ENCODE measurements at regions not wholly inside any gene's neighbourhood (a gene's known extent, or its start where the extent isn't known, plus 50 kb on each side); places are given as distances from the start of the nearest gene placed in this dataset.

- no peaks in the 10 kb centered on the region for H3K4me1 Mint-ChIP-seq
- no peaks in the 10 kb centered on the region for H3K36me3 Mint-ChIP-seq (ENCODE audit: low read depth)
- H3K27me3 Mint-ChIP-seq (ENCODE audit: low read depth), result peaks cover 44% of the 10 kb centered on the region
- no peaks in the 10 kb centered on the region for H3K9me3 Mint-ChIP-seq
- no peak overlapping the region for H3K27ac Mint-ChIP-seq
- no peak for TF ChIP-seq CTCF (IDR thresholded peaks at IDR 0.05; ENCODE audit: unreplicated experiment in 3 of 3)
- H3K4me3 Mint-ChIP-seq, result no peak overlapping the region
Measured at GRCh38 chr22:49266561-49267519, 560.8 kb downstream of the BRD1 start.

GRCh38 chr22:49264696-49265095, 563.0 kb downstream of the BRD1 start:
- no peak overlapping the region for H3K4me3 Mint-ChIP-seq
- no peak for TF ChIP-seq CTCF (IDR thresholded peaks at IDR 0.05; ENCODE audit: unreplicated experiment in 3 of 3)
- no peak overlapping the region for H3K27ac Mint-ChIP-seq
- H3K36me3 Mint-ChIP-seq (ENCODE audit: low read depth), result no peaks in the 10 kb centered on the region
- no peaks in the 10 kb centered on the region for H3K4me1 Mint-ChIP-seq
- H3K9me3 Mint-ChIP-seq, result no peaks in the 10 kb centered on the region
- H3K27me3 Mint-ChIP-seq (ENCODE audit: low read depth), result peaks cover 44% of the 10 kb centered on the region

GRCh38 chr22:49263101-49263500, 564.6 kb downstream of the BRD1 start:
- Mint-ChIP-seq H3K4me3 (no peak overlapping the region), H3K36me3 (ENCODE audit: low read depth) (no peaks in the 10 kb centered on the region), H3K4me1 (no peaks in the 10 kb centered on the region), H3K27ac (no peak overlapping the region), H3K27me3 (ENCODE audit: low read depth) (peaks cover 41% of the 10 kb centered on the region), H3K9me3 (no peaks in the 10 kb centered on the region)
- no peak for TF ChIP-seq CTCF (IDR thresholded peaks at IDR 0.05; ENCODE audit: unreplicated experiment in 3 of 3)

GRCh38 chr22:49262167-49262566, 565.5 kb downstream of the BRD1 start:
- no peaks in the 10 kb centered on the region for H3K9me3 Mint-ChIP-seq
- H3K36me3 Mint-ChIP-seq (ENCODE audit: low read depth), result no peaks in the 10 kb centered on the region
- peaks cover 40% of the 10 kb centered on the region for H3K27me3 Mint-ChIP-seq (ENCODE audit: low read depth)
- no peak overlapping the region for H3K27ac Mint-ChIP-seq
- H3K4me1 Mint-ChIP-seq, result no peaks in the 10 kb centered on the region
- TF ChIP-seq CTCF (IDR thresholded peaks at IDR 0.05; ENCODE audit: unreplicated experiment in 3 of 3), result no peak
- H3K4me3 Mint-ChIP-seq, result no peak overlapping the region

- TF ChIP-seq CTCF (IDR thresholded peaks at IDR 0.05; ENCODE audit: unreplicated experiment in 3 of 3), result no peak
- no peaks in the 10 kb centered on the region for H3K9me3 Mint-ChIP-seq
Measured at GRCh38 chr22:49261616-49262015, 566.1 kb downstream of the BRD1 start.

More at GRCh38 chr22:49261616-49262015, 566.1 kb downstream of the BRD1 start:
- Mint-ChIP-seq H3K4me1 (no peaks in the 10 kb centered on the region), H3K4me3 (no peak overlapping the region), H3K27me3 (ENCODE audit: low read depth) (peaks cover 41% of the 10 kb centered on the region), H3K36me3 (ENCODE audit: low read depth) (no peaks in the 10 kb centered on the region), H3K27ac (no peak overlapping the region)

Measured in nephron (organoid).